ENCODE measurements at regions not wholly inside any gene's neighbourhood (a gene's known extent, or its start where the extent isn't known, plus 50 kb on each side); places are given as distances from the start of the nearest gene placed in this dataset.

DNA sequence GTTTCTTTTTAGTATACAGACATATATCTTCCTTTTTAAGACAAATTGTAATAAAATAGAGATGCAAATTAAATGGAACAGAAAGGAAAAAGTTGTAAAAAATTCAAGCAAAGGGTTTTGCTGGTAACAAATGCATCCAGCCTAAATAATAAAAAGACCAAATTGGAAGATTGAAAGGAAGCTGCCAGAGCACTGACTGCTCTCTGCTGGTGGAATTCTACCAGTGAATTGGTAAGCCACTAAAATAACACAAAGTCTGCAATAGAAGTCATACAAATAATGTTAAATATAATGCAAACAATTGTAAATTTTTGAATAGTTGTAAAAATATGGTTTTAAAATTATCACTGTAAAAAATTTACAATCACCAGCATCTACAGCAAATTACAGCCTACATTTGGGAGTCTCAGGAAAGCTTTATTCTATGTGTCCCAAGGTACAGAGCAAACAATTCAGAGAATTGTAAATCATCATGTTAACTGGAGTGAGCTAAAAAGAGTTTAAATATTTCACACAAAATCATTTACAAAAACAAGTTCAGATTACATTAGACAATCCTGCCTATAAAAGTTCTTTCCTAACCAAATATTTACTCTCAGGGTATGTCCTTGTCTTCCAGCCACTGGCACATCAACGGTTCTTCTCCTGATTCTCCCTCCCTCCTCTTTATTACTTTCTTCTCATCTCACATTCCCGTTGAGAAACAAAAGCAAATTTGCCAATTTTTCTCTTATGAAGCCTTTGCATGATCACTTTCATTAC is 1322.5 kb downstream of the PCDH7 start:
- TF ChIP-seq POLR2A (IDR thresholded peaks at IDR 0.05): no peak
- TF ChIP-seq, protein P1, sequence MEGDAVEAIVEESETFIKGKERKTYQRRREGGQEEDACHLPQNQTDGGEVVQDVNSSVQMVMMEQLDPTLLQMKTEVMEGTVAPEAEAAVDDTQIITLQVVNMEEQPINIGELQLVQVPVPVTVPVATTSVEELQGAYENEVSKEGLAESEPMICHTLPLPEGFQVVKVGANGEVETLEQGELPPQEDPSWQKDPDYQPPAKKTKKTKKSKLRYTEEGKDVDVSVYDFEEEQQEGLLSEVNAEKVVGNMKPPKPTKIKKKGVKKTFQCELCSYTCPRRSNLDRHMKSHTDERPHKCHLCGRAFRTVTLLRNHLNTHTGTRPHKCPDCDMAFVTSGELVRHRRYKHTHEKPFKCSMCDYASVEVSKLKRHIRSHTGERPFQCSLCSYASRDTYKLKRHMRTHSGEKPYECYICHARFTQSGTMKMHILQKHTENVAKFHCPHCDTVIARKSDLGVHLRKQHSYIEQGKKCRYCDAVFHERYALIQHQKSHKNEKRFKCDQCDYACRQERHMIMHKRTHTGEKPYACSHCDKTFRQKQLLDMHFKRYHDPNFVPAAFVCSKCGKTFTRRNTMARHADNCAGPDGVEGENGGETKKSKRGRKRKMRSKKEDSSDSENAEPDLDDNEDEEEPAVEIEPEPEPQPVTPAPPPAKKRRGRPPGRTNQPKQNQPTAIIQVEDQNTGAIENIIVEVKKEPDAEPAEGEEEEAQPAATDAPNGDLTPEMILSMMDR (IDR thresholded peaks at IDR 0.05): no peak
